ENCODE measurements at regions not wholly inside any gene's neighbourhood (a gene's known extent, or its start where the extent isn't known, plus 50 kb on each side); places are given as distances from the start of the nearest gene placed in this dataset.
"Not testable (repeated sequence)": the region's sequence is repeated elsewhere in the genome, so short reads cannot be mapped to it uniquely, and the experiment has no call there.

DNA sequence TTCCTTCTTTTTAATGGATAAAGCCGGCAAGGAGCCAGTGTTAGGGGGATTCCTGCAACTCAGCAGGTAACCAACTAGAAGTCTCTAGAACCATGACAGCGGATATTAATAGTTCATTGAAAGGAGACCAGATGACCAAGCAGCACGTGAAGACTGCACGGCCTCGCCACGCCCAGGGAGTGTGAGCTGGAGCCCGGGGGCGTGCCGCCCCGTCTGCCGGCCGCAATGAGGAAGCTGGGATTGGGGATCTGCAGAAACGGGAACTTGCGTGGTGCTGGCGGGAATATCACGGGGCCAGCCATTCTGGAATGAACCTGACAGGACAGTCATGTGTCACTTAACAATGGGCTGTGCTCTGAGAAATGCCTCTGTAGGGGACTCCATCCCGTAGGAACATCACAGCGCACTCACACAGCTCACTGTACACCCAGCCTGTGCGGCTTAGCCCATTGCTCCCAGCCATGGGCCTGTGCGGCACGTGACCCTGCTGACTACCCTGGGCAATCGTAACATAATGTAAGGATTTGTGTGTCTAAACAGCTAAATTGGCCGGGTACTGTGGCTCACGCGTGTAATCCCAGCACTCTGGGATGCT lies 4092.8 kb upstream of the TPTE start:
- not testable (repeated sequence) for DNase-seq

- DNase-seq, result not testable (repeated sequence)
Measured at GRCh38 chr21:6429924-6430323, 4091.5 kb upstream of the TPTE start.

DNA sequence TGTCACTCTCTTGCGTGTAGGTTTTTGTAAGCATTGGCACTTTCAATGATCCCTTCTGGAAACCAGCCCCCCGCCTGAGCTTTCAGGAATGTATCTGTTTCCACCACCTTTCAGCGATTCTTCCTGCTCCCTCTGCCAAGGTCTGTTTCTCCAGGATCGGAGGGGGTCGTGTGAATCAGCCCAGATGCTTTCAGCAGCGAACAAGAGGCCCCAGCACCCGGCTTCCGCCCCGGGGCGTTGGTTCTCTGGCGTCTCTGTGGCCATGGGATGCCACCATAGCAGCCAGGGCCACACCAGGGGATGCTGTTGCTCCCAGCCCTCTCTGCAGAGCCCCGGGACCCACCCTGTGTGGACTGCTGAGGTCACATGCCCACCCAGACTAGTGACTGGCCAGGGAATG lies 4088.2 kb upstream of the TPTE start:
- DNase-seq, result not testable (repeated sequence)

DNA sequence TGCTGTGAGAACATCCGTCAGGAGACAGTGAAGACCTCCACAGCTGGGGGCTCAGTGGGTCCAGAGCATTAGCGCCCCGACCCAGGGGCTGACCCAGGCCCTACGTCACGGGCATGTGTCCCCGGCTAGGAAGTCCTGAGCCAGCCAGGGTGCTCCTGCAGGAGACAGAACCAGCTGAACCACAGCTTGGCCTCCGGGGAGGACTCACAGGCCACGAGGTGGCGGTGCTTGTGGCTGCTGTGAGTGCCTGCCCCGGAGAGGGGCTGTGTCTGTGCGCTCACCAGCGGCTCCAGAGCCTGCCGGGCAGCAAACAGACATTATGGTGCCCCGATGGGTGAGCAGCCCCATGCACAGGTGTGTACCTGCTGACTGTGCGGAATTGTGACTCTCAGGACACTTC lies 4085.2 kb upstream of the TPTE start:
- not testable (repeated sequence) for DNase-seq

DNA sequence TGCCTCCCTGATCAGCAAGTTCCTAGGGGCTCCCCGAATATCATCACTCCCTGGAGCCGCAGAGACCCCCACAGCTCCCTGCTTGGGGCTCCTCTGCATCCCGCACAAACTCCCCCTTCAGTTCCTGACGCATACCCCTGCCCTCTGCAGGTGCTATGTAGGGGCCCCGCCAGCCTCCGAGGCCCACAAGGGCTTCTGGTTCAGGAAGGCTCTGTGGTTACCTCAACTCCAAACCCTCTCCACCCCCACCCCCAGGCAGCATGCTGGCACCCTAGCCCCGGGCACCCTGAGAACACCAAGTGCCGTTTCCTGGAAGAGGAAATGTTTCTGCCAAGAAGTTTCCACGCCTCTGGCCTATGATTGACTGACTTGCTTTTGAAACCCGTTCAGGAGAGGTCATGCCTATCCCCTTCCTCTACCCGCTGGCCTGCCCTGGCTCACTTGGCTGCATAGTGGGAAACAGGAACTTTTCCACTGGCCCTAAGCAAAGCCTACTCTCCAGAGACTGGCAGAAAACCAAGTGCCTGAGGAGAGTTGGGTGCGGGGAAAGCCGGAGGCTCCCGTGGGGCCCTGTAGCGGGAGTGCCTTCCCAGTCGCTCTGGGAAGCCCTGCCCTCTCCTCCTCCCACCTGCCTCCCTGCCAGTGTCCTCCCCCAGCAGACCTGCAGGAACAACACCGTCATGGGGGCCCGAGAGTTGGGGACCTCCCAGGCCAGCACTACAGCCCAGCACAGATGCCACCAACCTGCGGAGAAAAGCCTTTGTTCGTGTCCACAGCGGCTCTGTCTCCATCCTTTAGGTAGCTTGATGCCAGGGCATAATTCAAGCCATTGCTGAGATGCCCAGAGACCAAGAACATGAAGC lies 4084.2 kb upstream of the TPTE start:
- not testable (repeated sequence) for DNase-seq

GRCh38 chr21:6437834-6438187 lies 4083.6 kb upstream of the TPTE start:
- DNase-seq, result not testable (repeated sequence)

DNA sequence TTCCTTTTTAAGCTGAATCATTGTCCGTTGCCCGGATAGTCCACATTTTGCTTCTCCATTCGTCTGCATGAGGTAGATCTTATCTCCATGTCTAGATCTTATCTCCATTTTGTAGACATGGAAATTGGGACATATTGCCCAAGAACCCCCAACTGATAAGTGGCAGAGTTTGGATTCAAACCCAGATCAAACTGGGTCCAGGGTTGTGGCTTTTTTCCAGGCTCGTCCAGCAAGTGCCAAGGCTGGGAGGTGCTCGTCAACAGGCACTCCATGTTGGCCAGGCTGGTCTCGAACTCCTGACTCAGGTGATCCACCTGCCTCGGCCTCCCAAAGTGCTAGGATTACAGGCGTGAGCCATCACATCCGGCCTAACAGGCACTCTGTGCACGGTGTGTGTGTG lies 4082.3 kb upstream of the TPTE start:
- not testable (repeated sequence) for DNase-seq

- DNase-seq, result not testable (repeated sequence)
Measured at GRCh38 chr21:6454648-6455340, 4066.6 kb upstream of the TPTE start.

DNA sequence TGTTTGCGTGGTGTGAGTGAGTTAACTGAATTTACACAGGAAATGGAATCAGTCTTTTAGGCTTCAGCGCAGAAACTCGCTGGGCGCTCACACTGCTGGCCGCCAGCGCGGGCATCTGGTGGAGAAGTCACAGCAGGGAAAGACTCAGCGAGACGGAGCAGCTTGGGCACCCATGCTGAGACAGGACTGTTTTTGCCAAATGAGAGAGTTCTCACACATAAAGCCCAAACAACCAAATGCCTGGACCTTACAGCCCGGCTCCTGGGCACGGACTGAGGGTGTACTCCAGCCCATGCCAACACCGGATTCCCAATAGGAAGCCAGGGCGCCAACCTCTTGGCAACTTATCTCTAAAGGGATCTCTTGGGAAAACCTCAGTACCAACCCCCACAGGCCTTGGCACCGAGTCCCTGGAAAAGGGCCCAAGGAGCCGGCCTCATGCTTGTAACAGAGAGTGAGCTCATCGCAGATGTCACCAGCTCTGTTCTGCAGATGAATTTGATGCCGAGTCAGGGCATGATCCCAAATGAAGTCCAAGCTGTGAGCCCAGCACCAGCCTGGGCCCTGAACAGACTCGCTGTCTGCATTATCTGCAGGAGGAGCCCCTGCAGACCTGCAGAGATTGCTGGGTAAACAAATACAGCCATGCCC lies 4065.2 kb upstream of the TPTE start:
- DNase-seq, result not testable (repeated sequence)

DNA sequence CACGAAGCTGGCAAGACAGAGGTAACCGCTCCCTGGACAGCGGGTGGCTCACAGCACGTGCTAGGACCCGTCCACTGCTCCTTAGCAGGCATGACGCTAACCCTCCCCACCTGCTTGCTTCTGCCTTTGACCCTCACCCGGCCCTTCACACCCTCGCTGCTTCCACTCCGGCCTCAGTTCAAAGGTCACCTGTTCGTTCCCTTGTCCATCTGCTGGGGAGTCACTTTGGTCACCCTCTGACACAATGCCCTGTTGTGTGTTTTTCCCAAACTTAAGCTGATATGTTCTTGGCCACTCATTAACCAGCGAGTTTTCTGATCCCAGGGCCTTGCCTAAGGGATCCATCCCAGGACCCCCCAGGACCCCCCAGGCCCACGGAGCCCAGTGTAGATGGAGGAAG lies 4061.6 kb upstream of the TPTE start:
- DNase-seq, result not testable (repeated sequence)

DNA sequence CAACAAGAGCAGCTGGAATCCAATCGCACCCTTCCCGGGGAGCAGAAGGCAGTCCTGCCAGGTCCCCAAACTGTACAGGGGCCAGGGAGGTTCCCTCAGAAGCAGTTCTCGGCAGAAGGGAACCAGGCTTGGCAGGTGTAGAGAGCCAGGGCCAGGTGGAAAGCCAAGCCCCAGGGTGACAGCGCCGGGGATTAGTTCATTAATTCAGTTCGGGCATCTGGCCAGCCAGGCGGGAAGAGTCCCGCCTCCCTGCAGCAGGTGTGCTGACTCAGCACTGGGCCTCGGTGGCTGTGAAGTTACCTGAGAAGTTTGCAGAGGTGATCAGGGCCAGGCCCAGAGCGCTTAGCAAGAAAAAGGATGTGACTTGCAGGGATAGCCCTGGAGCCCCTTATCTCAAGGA lies 4060.0 kb upstream of the TPTE start:
- not testable (repeated sequence) for DNase-seq

DNA sequence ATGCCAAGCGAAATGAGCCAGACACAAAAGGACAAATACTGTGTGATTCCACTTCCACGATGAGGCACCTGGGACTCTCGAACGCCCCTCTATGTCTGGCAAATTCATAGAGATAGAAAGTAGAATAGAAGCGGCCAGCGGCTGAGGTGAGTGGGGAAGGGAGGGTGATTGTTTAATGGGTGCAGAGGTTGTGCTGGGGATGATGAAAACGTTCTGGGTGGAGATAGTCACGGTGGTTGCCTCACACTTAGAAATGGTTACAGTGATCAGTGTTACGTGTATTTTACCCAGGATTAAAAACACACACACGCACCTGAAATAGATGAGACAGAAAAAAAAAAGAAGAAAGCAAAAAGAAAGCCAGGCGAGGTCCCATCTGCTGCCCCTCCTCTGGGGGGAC lies 4057.0 kb upstream of the TPTE start:
- not testable (repeated sequence) for DNase-seq

DNA sequence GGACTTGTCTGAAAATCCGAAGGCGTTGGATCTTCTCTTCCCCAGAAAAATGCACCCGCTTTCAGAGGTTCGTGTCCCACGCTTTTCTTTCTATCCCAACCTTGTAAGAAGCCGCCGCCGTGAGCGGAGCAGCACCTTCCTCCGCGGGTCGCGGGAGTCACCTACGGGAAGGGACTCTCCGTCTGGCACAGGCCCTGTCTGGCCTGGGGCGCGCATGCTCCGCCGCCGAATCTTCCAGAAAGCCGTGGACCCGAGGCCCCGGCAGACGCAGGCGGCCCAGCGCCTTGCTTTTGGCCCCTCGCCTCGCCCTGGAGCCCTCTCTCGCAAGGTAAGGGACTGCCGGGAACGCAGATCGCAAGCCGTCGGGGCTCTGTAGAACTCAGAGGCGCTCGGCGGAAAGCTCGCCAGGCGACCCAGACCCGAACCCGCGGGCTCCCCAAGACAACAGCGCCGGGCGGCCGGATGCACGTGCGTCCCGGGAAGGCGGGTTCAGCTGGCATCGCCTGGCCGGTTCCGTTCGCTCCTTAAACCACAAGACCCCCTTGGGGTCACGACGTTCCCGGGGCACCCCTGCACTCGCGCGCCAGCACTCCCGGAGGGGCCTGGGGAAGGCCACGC lies 4055.2 kb upstream of the TPTE start:
- DNase-seq, result not testable (repeated sequence)

DNA sequence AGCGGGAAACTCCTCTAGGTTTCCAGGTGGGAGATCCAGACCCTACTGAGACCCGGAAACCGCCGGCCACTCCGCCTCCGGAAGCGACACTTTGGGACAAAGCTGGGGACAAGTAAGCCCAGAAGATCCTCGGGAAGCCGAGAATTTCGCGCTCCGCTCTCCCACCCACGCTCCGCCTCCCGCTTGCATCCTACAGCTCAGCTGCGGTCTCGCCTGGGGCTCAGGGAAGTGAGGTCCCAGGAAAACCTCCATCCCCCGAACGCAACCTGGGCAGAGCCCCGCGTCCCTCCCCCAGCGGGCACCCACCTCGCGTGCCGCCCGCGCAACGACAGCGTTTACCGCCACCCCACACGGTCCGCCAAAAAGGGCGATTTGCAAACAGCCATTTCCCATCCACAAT lies 4054.7 kb upstream of the TPTE start:
- not testable (repeated sequence) for DNase-seq

- not testable (repeated sequence) for DNase-seq
Measured at GRCh38 chr21:6467189-6467774, 4054.1 kb upstream of the TPTE start.

- DNase-seq, result not testable (repeated sequence)
Measured at GRCh38 chr21:6467907-6468306, 4053.5 kb upstream of the TPTE start.

DNA sequence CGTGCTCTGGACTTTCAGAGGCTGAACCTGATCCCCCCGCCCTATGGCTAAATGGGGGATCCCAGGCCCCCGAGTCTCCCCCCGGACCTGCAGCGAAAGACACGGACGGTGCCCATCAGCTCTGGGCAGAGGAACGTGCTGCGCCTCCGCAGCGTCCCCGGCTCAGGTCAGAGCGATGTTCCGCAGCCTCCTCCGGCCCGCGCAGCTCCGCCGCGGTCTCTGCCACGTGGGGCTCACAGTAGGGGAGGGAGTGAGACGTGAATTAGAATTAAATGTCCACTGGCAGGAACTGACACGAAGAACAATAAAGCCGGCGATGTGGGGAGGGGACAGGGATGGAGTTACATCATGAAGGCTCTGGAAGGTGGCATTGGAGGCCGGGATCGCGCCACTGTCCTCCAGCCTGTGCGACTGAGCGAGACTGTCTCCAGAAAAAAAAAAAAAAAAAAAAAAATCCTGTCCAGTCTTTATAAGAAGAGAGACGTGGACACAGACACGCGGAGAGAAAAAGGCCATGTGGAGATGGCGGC lies 4053.0 kb upstream of the TPTE start:
- DNase-seq, result not testable (repeated sequence)

DNA sequence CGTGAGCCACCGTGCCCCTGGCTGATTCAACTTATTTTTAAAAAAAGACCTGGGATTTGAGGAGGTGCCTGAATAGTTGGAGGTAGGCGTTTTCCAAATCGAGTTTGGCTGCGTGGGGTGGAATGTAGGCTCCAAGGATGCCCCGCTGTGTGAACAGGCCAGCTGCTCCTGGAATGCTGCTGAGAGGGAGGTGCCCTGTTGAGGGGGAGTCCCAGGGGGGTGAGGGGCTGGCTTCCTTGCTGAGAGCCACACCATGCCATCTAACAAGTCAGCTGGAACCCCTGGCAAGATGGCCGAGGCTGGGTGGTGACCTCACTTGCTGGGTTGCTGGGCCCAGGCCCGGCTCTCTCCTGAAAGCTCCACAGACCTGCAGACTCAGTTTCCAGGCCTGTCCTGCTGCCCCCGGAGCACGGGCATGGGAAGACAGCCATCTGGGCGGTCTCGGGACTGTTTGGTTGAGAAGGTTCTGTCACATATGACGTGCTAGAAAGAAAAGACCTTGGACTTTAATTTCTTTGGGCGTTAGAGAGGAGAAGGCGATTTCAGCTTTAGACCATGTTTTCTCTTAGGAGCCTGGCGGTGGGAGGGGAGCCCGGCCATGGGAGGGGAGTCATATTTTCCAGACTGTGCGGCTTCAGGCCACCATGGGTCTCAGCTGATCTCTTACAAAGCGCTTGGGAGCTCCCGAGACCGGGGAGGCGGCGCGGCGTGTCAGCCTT lies 4047.0 kb upstream of the TPTE start:
- not testable (repeated sequence) for DNase-seq

- DNase-seq, result not testable (repeated sequence)
Measured at GRCh38 chr21:6481116-6481515, 4040.3 kb upstream of the TPTE start.

DNA sequence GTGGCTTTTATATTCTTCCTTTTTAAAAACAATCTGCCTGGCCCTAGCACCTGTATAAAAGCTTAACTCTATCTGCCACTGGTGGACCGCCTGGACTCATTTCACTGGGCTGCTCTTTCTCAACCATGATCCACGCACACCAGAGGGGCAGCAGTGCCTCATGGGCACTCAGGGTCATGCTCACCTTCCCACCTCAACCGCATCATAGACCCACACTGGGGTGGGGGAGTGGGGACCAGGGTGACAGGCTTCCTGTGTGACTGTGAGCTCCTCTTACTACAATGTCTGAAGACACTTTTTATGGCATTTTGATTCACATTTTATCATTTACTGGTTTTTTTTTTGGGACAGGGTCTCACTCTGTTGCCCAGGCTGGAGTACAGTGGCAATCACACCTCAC lies 4038.8 kb upstream of the TPTE start:
- not testable (repeated sequence) for DNase-seq

DNA sequence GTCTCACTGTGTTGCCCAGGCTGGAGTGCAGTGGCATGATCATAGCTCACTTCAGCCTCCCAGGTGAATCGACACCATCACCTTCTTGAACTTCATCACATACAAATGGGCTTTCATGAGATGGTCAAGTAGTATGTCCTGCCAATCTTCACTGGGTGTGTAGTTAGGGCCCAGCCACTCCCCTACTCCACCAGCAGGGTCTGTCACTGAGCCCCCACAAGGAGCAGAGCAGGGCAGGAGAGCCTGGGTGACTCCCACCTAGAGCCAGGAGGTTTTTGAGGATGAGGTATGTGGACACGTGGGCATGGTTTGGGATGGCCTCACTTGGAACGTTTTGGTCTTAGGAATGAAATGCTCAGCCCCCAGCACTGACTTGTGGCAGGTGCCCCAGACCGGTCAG lies 4037.7 kb upstream of the TPTE start:
- not testable (repeated sequence) for DNase-seq
